Fibroblast of lung (primary cell): ENCODE measurements at regions not wholly inside any gene's neighbourhood (a gene's known extent, or its start where the extent isn't known, plus 50 kb on each side); places are given as distances from the start of the nearest gene placed in this dataset.
"Not testable (repeated sequence)": the region's sequence is repeated elsewhere in the genome, so short reads cannot be mapped to it uniquely, and the experiment has no call there.

Experiments
- CTCF ChIP-seq, 2 donors: IDR thresholded peaks in 1 of 2; conservative IDR thresholded peaks in 1 of 2; 1 replicate in 1 of 2; 2 replicates in 1 of 2; pipeline ENCODE4 v1.5.1; 2011 to 2012; ENCODE audit warnings: low read length in 2 of 2, control low read depth in 1 of 2, inconsistent platforms in 1 of 2, low read depth in 1 of 2, mild to moderate bottlenecking in 1 of 2
- EZH2 ChIP-seq: IDR thresholded peaks from 2 replicates; pipeline ENCODE4 v1.5.1; 2012; ENCODE audit warnings: low read length, control low read depth, mild to moderate bottlenecking; ENCODE audit errors: missing control alignments

- not testable (repeated sequence) for TF ChIP-seq CTCF (conservative IDR thresholded peaks at IDR 0.05 in 1 of 2, IDR thresholded peaks at IDR 0.05 in 1 of 2; ENCODE audit: low read depth in 1 of 2, low read length in 2 of 2); EZH2
These were observed 335.8 kb downstream of the TMEM38B start for GRCh38 chr9:106030146-106030545.
